Frontal cortex (tissue), 3 donors: ENCODE measurements at regions not wholly inside any gene's neighbourhood (a gene's known extent, or its start where the extent isn't known, plus 50 kb on each side); places are given as distances from the start of the nearest gene placed in this dataset.

ENCODE experiments used
- DNase-seq, 2 donors: peaks; one replicate each; pipeline ENCODE4 v3.0.0; 2012; ENCODE audit warnings: low spot score in 2 of 2
- FAIRE-seq: peaks from 2 replicates; lab custom pipeline; 2012; peaks lifted over from hg19 to GRCh38; lab: Jason Lieb, UNC
- donor health status: control.
- donor health status: control.
- donor health status: control.

- no peak for DNase-seq
- no peak for FAIRE-seq
Observed at GRCh38 chr22:47690586-47690985, 928.1 kb downstream of the TBC1D22A start.

GRCh38 chr22:47690166-47690565 lies 927.7 kb downstream of the TBC1D22A start:
- no peak for DNase-seq
- no peak for FAIRE-seq

GRCh38 chr22:47687776-47688175 lies 925.3 kb downstream of the TBC1D22A start:
- DNase-seq: no peak
- no peak for FAIRE-seq

- DNase-seq (no peak), FAIRE-seq (no peak)
Observed at GRCh38 chr22:47687346-47687655, 924.9 kb downstream of the TBC1D22A start.

GRCh38 chr22:47686594-47687345 lies 924.3 kb downstream of the TBC1D22A start:
- no peak for FAIRE-seq
- no peak for DNase-seq

GRCh38 chr22:47681411-47682165 lies 919.1 kb downstream of the TBC1D22A start:
- FAIRE-seq (no peak), DNase-seq (no peak)

- DNase-seq (no peak), FAIRE-seq (no peak)
Observed at GRCh38 chr22:47678636-47679287, 916.3 kb downstream of the TBC1D22A start.

GRCh38 chr22:47678048-47678447 lies 915.6 kb downstream of the TBC1D22A start:
- DNase-seq (no peak), FAIRE-seq (no peak)

- FAIRE-seq: no peak
- DNase-seq: no peak
Observed at GRCh38 chr22:47676685-47677084, 914.2 kb downstream of the TBC1D22A start.

GRCh38 chr22:47674600-47674999 lies 912.1 kb downstream of the TBC1D22A start:
- FAIRE-seq (no peak), DNase-seq (no peak)

GRCh38 chr22:47673557-47673956 lies 911.1 kb downstream of the TBC1D22A start:
- DNase-seq: no peak
- no peak for FAIRE-seq

GRCh38 chr22:47672526-47672925 lies 910.1 kb downstream of the TBC1D22A start:
- no peak for FAIRE-seq

GRCh38 chr22:47665151-47665550 lies 902.7 kb downstream of the TBC1D22A start:
- FAIRE-seq (no peak), DNase-seq (no peak)

More at GRCh38 chr22:47672526-47672925, 910.1 kb downstream of the TBC1D22A start:
- DNase-seq: no peak

GRCh38 chr22:47663615-47664605 lies 901.5 kb downstream of the TBC1D22A start:
- DNase-seq: no peak
- FAIRE-seq: no peak

GRCh38 chr22:47659467-47660223 lies 897.2 kb downstream of the TBC1D22A start:
- FAIRE-seq (no peak), DNase-seq (no peak)

- FAIRE-seq (no peak), DNase-seq (no peak)
Observed at GRCh38 chr22:47658182-47658581, 895.7 kb downstream of the TBC1D22A start.

- DNase-seq (no peak), FAIRE-seq (no peak)
Observed at GRCh38 chr22:47657224-47657623, 894.8 kb downstream of the TBC1D22A start.

- no peak for FAIRE-seq
- DNase-seq: no peak
Observed at GRCh38 chr22:47656806-47657205, 894.4 kb downstream of the TBC1D22A start.

- FAIRE-seq: no peak
- no peak for DNase-seq
Observed at GRCh38 chr22:47655930-47656329, 893.5 kb downstream of the TBC1D22A start.
